ENCODE measurements at regions not wholly inside any gene's neighbourhood (a gene's known extent, or its start where the extent isn't known, plus 50 kb on each side); places are given as distances from the start of the nearest gene placed in this dataset.

GRCh38 chr14:48568688-48569087 is 893.3 kb upstream of the MDGA2 start:
- no peak for DNase-seq
- no peaks in the 10 kb centered on the region for H4K20me1 ChIP-seq (ENCODE audit: control insufficient read depth, insufficient read depth, low read length, poor library complexity, severe bottlenecking)
- intact Hi-C loops (cut with micrococcal nuclease), result no loop called here
- no peaks in the 10 kb centered on the region for H3K9me3 ChIP-seq (ENCODE audit: control extremely low read depth in 1 of 3, control insufficient read depth in 2 of 3, insufficient read depth in 1 of 3, low read length in 2 of 3)
- H3K27me3 Mint-ChIP-seq, result no peaks in the 10 kb centered on the region
- no peak overlapping the region for H3K4me3 ChIP-seq (ENCODE audit: control extremely low read depth in 1 of 5, extremely low read depth in 1 of 5, insufficient read depth in 1 of 5, low read depth in 2 of 5, low read length in 4 of 5)
- no CpG with 5 or more reads among the region's 2 CpGs for WGBS (ENCODE audit: insufficient coverage)
- no peak overlapping the region for H3K4me2 ChIP-seq (replicated peaks; ENCODE audit: low read depth, low read length, poor library complexity, severe bottlenecking)
- H3K27me3 ChIP-seq (replicated peaks in 1 of 4; ENCODE audit: control extremely low read depth in 1 of 4, control insufficient read depth in 3 of 4, insufficient read depth in 4 of 4, low read length in 3 of 4), result no peaks in the 10 kb centered on the region
- no peak overlapping the region for H3K27ac Mint-ChIP-seq
- H3K27ac ChIP-seq (ENCODE audit: low read length in 2 of 2), result no peak overlapping the region
- TF ChIP-seq EZH2 (IDR thresholded peaks at IDR 0.05; ENCODE audit: borderline replicate concordance, insufficient read depth, low read depth, low read length, poor library complexity, severe bottlenecking), result no peak
- no peak for TF ChIP-seq CTCF (IDR thresholded peaks at IDR 0.05)
- no peak overlapping the region for H2AFZ ChIP-seq (ENCODE audit: insufficient read depth, low read depth, low read length, poor library complexity, severe bottlenecking)
- ATAC-seq (ENCODE audit: low read depth), result no peak
- H3K4me1 Mint-ChIP-seq, result no peaks in the 10 kb centered on the region
- ChIA-PET CTCF (no interaction called here), POLR2A (no interaction called here)
- H3K9ac ChIP-seq (ENCODE audit: low read length), result no peak overlapping the region
- H3K36me3 ChIP-seq (replicated peaks in 1 of 2; ENCODE audit: control extremely low read depth in 1 of 2, control insufficient read depth in 1 of 2, extremely low read depth in 1 of 2, insufficient read depth in 2 of 2, low read length in 1 of 2), result no peaks in the 10 kb centered on the region
- H3K4me1 ChIP-seq (ENCODE audit: control insufficient read depth in 2 of 2, insufficient read depth in 2 of 2, low read length in 2 of 2), result no peaks in the 10 kb centered on the region
- H3K79me2 ChIP-seq (ENCODE audit: control insufficient read depth, insufficient read depth, low read length), result no peaks in the 10 kb centered on the region
- H3K4me3 Mint-ChIP-seq, result no peak overlapping the region
- H3K9me3 Mint-ChIP-seq (ENCODE audit: insufficient read depth), result no peaks in the 10 kb centered on the region

- DNase-seq, result no peak
- ChIA-PET CTCF (no interaction called here), POLR2A (interaction anchor here (0.6 kb wide), 1 partner anchor 587 kb away, joined by 3 read pairs; no protein-coding TSS in a partner anchor)
- no peak for ATAC-seq (ENCODE audit: low read depth)
- Histone ChIP-seq H3K27ac (ENCODE audit: low read length in 2 of 2) (no peak overlapping the region), H3K36me3 (replicated peaks in 1 of 2; ENCODE audit: control extremely low read depth in 1 of 2, control insufficient read depth in 1 of 2, extremely low read depth in 1 of 2, insufficient read depth in 2 of 2, low read length in 1 of 2) (no peaks in the 10 kb centered on the region), H3K9me3 (ENCODE audit: control extremely low read depth in 1 of 3, control insufficient read depth in 2 of 3, insufficient read depth in 1 of 3, low read length in 2 of 3) (no peaks in the 10 kb centered on the region), H2AFZ (ENCODE audit: insufficient read depth, low read depth, low read length, poor library complexity, severe bottlenecking) (no peak overlapping the region), H3K27me3 (replicated peaks in 1 of 4; ENCODE audit: control extremely low read depth in 1 of 4, control insufficient read depth in 3 of 4, insufficient read depth in 4 of 4, low read length in 3 of 4) (no peaks in the 10 kb centered on the region), H3K4me1 (ENCODE audit: control insufficient read depth in 2 of 2, insufficient read depth in 2 of 2, low read length in 2 of 2) (no peaks in the 10 kb centered on the region), H4K20me1 (ENCODE audit: control insufficient read depth, insufficient read depth, low read length, poor library complexity, severe bottlenecking) (no peaks in the 10 kb centered on the region), H3K4me2 (replicated peaks; ENCODE audit: low read depth, low read length, poor library complexity, severe bottlenecking) (no peak overlapping the region), H3K9ac (ENCODE audit: low read length) (no peak overlapping the region), H3K79me2 (ENCODE audit: control insufficient read depth, insufficient read depth, low read length) (no peaks in the 10 kb centered on the region), H3K4me3 (ENCODE audit: control extremely low read depth in 1 of 5, extremely low read depth in 1 of 5, insufficient read depth in 1 of 5, low read depth in 2 of 5, low read length in 4 of 5) (no peak overlapping the region)
- Mint-ChIP-seq H3K27me3 (no peaks in the 10 kb centered on the region), H3K4me1 (no peaks in the 10 kb centered on the region), H3K9me3 (ENCODE audit: insufficient read depth) (peaks cover 3% of the 10 kb centered on the region), H3K27ac (no peak overlapping the region), H3K4me3 (no peak overlapping the region)
- intact Hi-C loops (cut with micrococcal nuclease), result no loop called here
- no peak for TF ChIP-seq CTCF (IDR thresholded peaks at IDR 0.05)
- TF ChIP-seq EZH2 (IDR thresholded peaks at IDR 0.05; ENCODE audit: borderline replicate concordance, insufficient read depth, low read depth, low read length, poor library complexity, severe bottlenecking), result no peak
- no CpG with 5 or more reads among the region's 1 CpG for WGBS (ENCODE audit: insufficient coverage)
Measured at GRCh38 chr14:48568252-48568651, 892.8 kb upstream of the MDGA2 start.
